ENCODE measurements at regions not wholly inside any gene's neighbourhood (a gene's known extent, or its start where the extent isn't known, plus 50 kb on each side); places are given as distances from the start of the nearest gene placed in this dataset.

DNA sequence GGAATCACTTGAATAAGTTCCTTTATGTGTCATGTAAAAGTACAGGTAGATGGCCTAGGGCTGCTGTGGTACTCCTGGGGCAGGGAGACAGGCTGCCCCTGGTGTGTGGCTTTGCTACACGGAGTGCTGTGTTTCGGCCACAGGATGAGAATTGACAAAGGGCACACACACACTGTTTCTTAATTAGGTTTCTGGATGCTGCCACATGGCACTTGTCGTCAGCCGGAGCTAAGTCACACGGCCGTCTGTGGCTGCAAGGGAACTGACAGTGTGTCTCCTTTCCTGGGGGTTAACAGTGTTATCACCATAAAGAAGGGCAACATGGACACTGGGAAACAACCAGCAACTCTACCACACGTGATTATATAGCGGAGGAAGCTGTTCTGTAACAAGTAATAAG lies 55.7 kb upstream of the CREB5 start:
- no peak for TF ChIP-seq PHF8 (conservative IDR thresholded peaks at IDR 0.05; ENCODE audit: low read depth, low read length)
- TF ChIP-seq, protein P1, sequence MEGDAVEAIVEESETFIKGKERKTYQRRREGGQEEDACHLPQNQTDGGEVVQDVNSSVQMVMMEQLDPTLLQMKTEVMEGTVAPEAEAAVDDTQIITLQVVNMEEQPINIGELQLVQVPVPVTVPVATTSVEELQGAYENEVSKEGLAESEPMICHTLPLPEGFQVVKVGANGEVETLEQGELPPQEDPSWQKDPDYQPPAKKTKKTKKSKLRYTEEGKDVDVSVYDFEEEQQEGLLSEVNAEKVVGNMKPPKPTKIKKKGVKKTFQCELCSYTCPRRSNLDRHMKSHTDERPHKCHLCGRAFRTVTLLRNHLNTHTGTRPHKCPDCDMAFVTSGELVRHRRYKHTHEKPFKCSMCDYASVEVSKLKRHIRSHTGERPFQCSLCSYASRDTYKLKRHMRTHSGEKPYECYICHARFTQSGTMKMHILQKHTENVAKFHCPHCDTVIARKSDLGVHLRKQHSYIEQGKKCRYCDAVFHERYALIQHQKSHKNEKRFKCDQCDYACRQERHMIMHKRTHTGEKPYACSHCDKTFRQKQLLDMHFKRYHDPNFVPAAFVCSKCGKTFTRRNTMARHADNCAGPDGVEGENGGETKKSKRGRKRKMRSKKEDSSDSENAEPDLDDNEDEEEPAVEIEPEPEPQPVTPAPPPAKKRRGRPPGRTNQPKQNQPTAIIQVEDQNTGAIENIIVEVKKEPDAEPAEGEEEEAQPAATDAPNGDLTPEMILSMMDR (IDR thresholded peaks at IDR 0.05; ENCODE audit: control extremely low read depth in 1 of 3, insufficient read depth in 1 of 3, low read depth in 1 of 3, low read length in 3 of 3), result no peak
- TF ChIP-seq POLR2AphosphoS5 (IDR thresholded peaks at IDR 0.05; ENCODE audit: low read depth, low read length), result no peak
- no peak for TF ChIP-seq POLR2A (IDR thresholded peaks at IDR 0.05; ENCODE audit: control extremely low read depth in 1 of 2, low read depth in 2 of 2, low read length in 2 of 2)
- no peak for TF ChIP-seq EP300 (IDR thresholded peaks at IDR 0.05; ENCODE audit: borderline replicate concordance in 1 of 2, low read depth in 2 of 2, low read length in 2 of 2)
- no peak for TF ChIP-seq JUN (IDR thresholded peaks at IDR 0.05; ENCODE audit: low read depth, low read length)
- no peak for TF ChIP-seq TBP (IDR thresholded peaks at IDR 0.05; ENCODE audit: low read depth, low read length)
- no peak for TF ChIP-seq SUZ12 (IDR thresholded peaks at IDR 0.05; ENCODE audit: low read length)
- no peak for TF ChIP-seq NRF1 (IDR thresholded peaks at IDR 0.05; ENCODE audit: low read depth, low read length)

Data from H1 (cell line).